Tibial artery (tissue), 4 donors: ENCODE measurements at regions not wholly inside any gene's neighbourhood (a gene's known extent, or its start where the extent isn't known, plus 50 kb on each side); places are given as distances from the start of the nearest gene placed in this dataset.

ENCODE experiments used
- DNase-seq, 2 donors: peaks; one replicate each; pipeline ENCODE4 v3.0.0-alpha.2; 2019
- H3K27ac ChIP-seq, 2 donors: fragments of 200-600 bp; sonication (generic) in 1 of 2; 1 replicate in 1 of 2; 2 replicates in 1 of 2; pipeline ENCODE4 v1.5.1; 2018 to 2019; ENCODE audit warnings: mild to moderate bottlenecking in 1 of 2
- H3K27me3 ChIP-seq, 2 donors: fragments of 200-600 bp; sonication (generic) in 1 of 2; one replicate each; pipeline versions ENCODE4 v1.5.1 to v1.6.0; 2016 to 2019
- H3K36me3 ChIP-seq, 3 donors: fragments of 200-600 bp; sonication (generic) in 2 of 3; one replicate each; pipeline ENCODE4 v1.5.1; 2016 to 2019; ENCODE audit warnings: mild to moderate bottlenecking in 2 of 3
- H3K4me1 ChIP-seq, 4 donors: fragments of 200-600 bp; sonication (generic) in 2 of 4; 1 replicate in 3 of 4; 2 replicates in 1 of 4; pipeline ENCODE4 v1.5.1; 2016 to 2019
- H3K4me3 ChIP-seq, 2 donors: fragments of 200-600 bp; sonication (generic) in 1 of 2; 1 replicate in 1 of 2; 2 replicates in 1 of 2; pipeline ENCODE4 v1.5.1; 2018 to 2019; ENCODE audit warnings: mild to moderate bottlenecking in 2 of 2
- H3K9me3 ChIP-seq, 3 donors: fragments of 200-600 bp; sonication (generic) in 1 of 3; one replicate each; pipeline ENCODE4 v1.5.1; 2016 to 2019
- CTCF ChIP-seq, 2 experiments: fragments of 200-600 bp in 1 of 2; fragments of 450-650 bp in 1 of 2; IDR thresholded peaks; one replicate each; pipeline ENCODE4 v1.5.1; 2017 to 2019; ENCODE audit warnings: antibody characterized with exemption in 2 of 2, mild to moderate bottlenecking in 1 of 2, moderate library complexity in 1 of 2
- intact Hi-C: fragments of 100-400 bp; cut with DNase I; formaldehyde crosslinking; loops from one replicate; pipeline ENCODE4 v1.15.0; 2023; ENCODE audit warnings: low total_unique reads

GRCh38 chr2:225276207-225276606 is 123.3 kb upstream of the NYAP2 start:
- TF ChIP-seq CTCF (IDR thresholded peaks at IDR 0.05) = no peak
- Histone ChIP-seq H3K27me3 (no peaks in the 10 kb centered on the region), H3K27ac (no peak overlapping the region), H3K9me3 (peaks cover 0 to 5% (median 0%) of the 10 kb centered on the region in 3 donors), H3K36me3 (no peaks in the 10 kb centered on the region), H3K4me1 (no peaks in the 10 kb centered on the region), H3K4me3 (no peak overlapping the region)
- DNase-seq = no peak
- intact Hi-C loops = no loop called here

GRCh38 chr2:225275443-225275842 is 124.1 kb upstream of the NYAP2 start:
- H3K36me3 ChIP-seq = no peaks in the 10 kb centered on the region
- no peak for DNase-seq
- intact Hi-C loops = no loop called here
- no peak overlapping the region for H3K4me3 ChIP-seq
- TF ChIP-seq CTCF (IDR thresholded peaks at IDR 0.05) = no peak
- no peaks in the 10 kb centered on the region for H3K4me1 ChIP-seq
- H3K27me3 ChIP-seq = no peaks in the 10 kb centered on the region
- no peak overlapping the region for H3K27ac ChIP-seq
- peaks cover 0 to 5% (median 0%) of the 10 kb centered on the region in 3 donors for H3K9me3 ChIP-seq

GRCh38 chr2:225274751-225275150 is 124.8 kb upstream of the NYAP2 start:
- no peak overlapping the region for H3K27ac ChIP-seq
- H3K36me3 ChIP-seq = no peaks in the 10 kb centered on the region
- H3K4me3 ChIP-seq = no peak overlapping the region
- no peak for DNase-seq
- intact Hi-C loops = no loop called here
- peaks cover 0 to 5% (median 0%) of the 10 kb centered on the region in 3 donors for H3K9me3 ChIP-seq
- H3K27me3 ChIP-seq = no peaks in the 10 kb centered on the region
- TF ChIP-seq CTCF (IDR thresholded peaks at IDR 0.05) = no peak
- no peaks in the 10 kb centered on the region for H3K4me1 ChIP-seq

- H3K9me3 ChIP-seq = no peaks in the 10 kb centered on the region
- DNase-seq = no peak
- TF ChIP-seq CTCF (IDR thresholded peaks at IDR 0.05) = no peak
- H3K36me3 ChIP-seq = no peaks in the 10 kb centered on the region
- intact Hi-C loops = no loop called here
- H3K27me3 ChIP-seq = no peaks in the 10 kb centered on the region
- no peak overlapping the region for H3K4me3 ChIP-seq
- no peak overlapping the region for H3K27ac ChIP-seq
- no peaks in the 10 kb centered on the region for H3K4me1 ChIP-seq
Measured at GRCh38 chr2:225272173-225272572, 127.3 kb upstream of the NYAP2 start.

GRCh38 chr2:225270861-225271260 is 128.6 kb upstream of the NYAP2 start:
- no peak overlapping the region for H3K27ac ChIP-seq
- intact Hi-C loops = no loop called here
- DNase-seq = no peak

More at GRCh38 chr2:225270861-225271260, 128.6 kb upstream of the NYAP2 start:
- no peaks in the 10 kb centered on the region for H3K36me3 ChIP-seq
- no peaks in the 10 kb centered on the region for H3K27me3 ChIP-seq
- H3K9me3 ChIP-seq = no peaks in the 10 kb centered on the region
- H3K4me3 ChIP-seq = no peak overlapping the region
- no peak for TF ChIP-seq CTCF (IDR thresholded peaks at IDR 0.05)
- H3K4me1 ChIP-seq = no peaks in the 10 kb centered on the region
